C4-2B (cell line): ENCODE measurements at regions not wholly inside any gene's neighbourhood (a gene's known extent, or its start where the extent isn't known, plus 50 kb on each side); places are given as distances from the start of the nearest gene placed in this dataset.

Source experiments
- H3K27ac ChIP-seq: fragments of 450-650 bp; 2 replicates; pipeline ENCODE4 v1.5.1; 2017
- CTCF ChIP-seq: fragments of 450-650 bp; conservative IDR thresholded peaks from 2 replicates; pipeline ENCODE4 v1.5.1; 2017; ENCODE audit warnings: mild to moderate bottlenecking
- ZFX ChIP-seq: fragments of 450-650 bp; IDR thresholded peaks from 2 replicates; pipeline ENCODE4 v1.6.1; 2017

GRCh38 chr3:40844896-40845295, 320.1 kb downstream of the ZNF621 start:
- no peak for TF ChIP-seq ZFX
- TF ChIP-seq CTCF = no peak
- no peak overlapping the region for H3K27ac ChIP-seq

GRCh38 chr3:40845447-40845846, 320.7 kb downstream of the ZNF621 start:
- H3K27ac ChIP-seq = no peak overlapping the region
- TF ChIP-seq CTCF (no peak), ZFX (no peak)

GRCh38 chr3:40845916-40846315, 321.2 kb downstream of the ZNF621 start:
- TF ChIP-seq ZFX (no peak), CTCF (no peak)

GRCh38 chr3:40846451-40846850, 321.7 kb downstream of the ZNF621 start:
- H3K27ac ChIP-seq = no peak overlapping the region
- TF ChIP-seq ZFX = no peak
- TF ChIP-seq CTCF = no peak

More at GRCh38 chr3:40845916-40846315, 321.2 kb downstream of the ZNF621 start:
- no peak overlapping the region for H3K27ac ChIP-seq

GRCh38 chr3:40847551-40847992, 322.8 kb downstream of the ZNF621 start:
- no peak overlapping the region for H3K27ac ChIP-seq
- TF ChIP-seq CTCF = no peak
- no peak for TF ChIP-seq ZFX

- no peak overlapping the region for H3K27ac ChIP-seq
- no peak for TF ChIP-seq ZFX
- no peak for TF ChIP-seq CTCF
These were observed 323.7 kb downstream of the ZNF621 start for GRCh38 chr3:40848421-40848820.

GRCh38 chr3:40850861-40851260, 326.1 kb downstream of the ZNF621 start:
- no peak overlapping the region for H3K27ac ChIP-seq
- TF ChIP-seq CTCF (no peak), ZFX (no peak)

- no peak overlapping the region for H3K27ac ChIP-seq
- TF ChIP-seq CTCF (no peak), ZFX (no peak)
These were observed 327.1 kb downstream of the ZNF621 start for GRCh38 chr3:40851836-40852235.
